Bronchial epithelial cell (primary cell): ENCODE measurements at regions not wholly inside any gene's neighbourhood (a gene's known extent, or its start where the extent isn't known, plus 50 kb on each side); places are given as distances from the start of the nearest gene placed in this dataset.

ENCODE experiments used
- DNase-seq: peaks from one replicate; pipeline ENCODE4 v3.0.0-alpha.2; 2010; ENCODE audit warnings: low read depth
- FAIRE-seq: peaks from 2 replicates; lab custom pipeline; 2011; peaks lifted over from hg19 to GRCh38; lab: Jason Lieb, UNC
- H3K27me3 ChIP-seq: 2 replicates; pipeline ENCODE4 v1.5.1; 2011; ENCODE audit warnings: low read length; ENCODE audit not compliant: control insufficient read depth, insufficient read depth
- H3K36me3 ChIP-seq: 2 replicates; pipeline ENCODE4 v1.5.1; 2011; ENCODE audit warnings: low read length; ENCODE audit not compliant: control insufficient read depth, insufficient read depth
- H3K4me3 ChIP-seq: 2 replicates; pipeline ENCODE4 v1.5.1; 2011; ENCODE audit warnings: mild to moderate bottlenecking, low read depth, low read length, control low read depth
- TF ChIP-seq, protein P1 (sequence below): IDR thresholded peaks from 2 replicates; pipeline ENCODE4 v1.5.1; 2011; ENCODE audit warnings: mild to moderate bottlenecking, moderate library complexity, low read length, control low read depth, inconsistent platforms; ENCODE audit not compliant: insufficient read depth, severe bottlenecking

GRCh38 chr14:71486279-71486678 lies 445.9 kb upstream of the RGS6 start:
- FAIRE-seq = no peak
- H3K36me3 ChIP-seq = peaks cover 1% of the 10 kb centered on the region

GRCh38 chr14:71487449-71487848 lies 444.8 kb upstream of the RGS6 start:
- FAIRE-seq = no peak
- H3K27me3 ChIP-seq = no peaks in the 10 kb centered on the region

More at GRCh38 chr14:71486279-71486678, 445.9 kb upstream of the RGS6 start:
- no peak overlapping the region for H3K4me3 ChIP-seq
- no peak for DNase-seq
- TF ChIP-seq, protein P1, sequence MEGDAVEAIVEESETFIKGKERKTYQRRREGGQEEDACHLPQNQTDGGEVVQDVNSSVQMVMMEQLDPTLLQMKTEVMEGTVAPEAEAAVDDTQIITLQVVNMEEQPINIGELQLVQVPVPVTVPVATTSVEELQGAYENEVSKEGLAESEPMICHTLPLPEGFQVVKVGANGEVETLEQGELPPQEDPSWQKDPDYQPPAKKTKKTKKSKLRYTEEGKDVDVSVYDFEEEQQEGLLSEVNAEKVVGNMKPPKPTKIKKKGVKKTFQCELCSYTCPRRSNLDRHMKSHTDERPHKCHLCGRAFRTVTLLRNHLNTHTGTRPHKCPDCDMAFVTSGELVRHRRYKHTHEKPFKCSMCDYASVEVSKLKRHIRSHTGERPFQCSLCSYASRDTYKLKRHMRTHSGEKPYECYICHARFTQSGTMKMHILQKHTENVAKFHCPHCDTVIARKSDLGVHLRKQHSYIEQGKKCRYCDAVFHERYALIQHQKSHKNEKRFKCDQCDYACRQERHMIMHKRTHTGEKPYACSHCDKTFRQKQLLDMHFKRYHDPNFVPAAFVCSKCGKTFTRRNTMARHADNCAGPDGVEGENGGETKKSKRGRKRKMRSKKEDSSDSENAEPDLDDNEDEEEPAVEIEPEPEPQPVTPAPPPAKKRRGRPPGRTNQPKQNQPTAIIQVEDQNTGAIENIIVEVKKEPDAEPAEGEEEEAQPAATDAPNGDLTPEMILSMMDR = no peak
- H3K27me3 ChIP-seq = no peaks in the 10 kb centered on the region

DNA sequence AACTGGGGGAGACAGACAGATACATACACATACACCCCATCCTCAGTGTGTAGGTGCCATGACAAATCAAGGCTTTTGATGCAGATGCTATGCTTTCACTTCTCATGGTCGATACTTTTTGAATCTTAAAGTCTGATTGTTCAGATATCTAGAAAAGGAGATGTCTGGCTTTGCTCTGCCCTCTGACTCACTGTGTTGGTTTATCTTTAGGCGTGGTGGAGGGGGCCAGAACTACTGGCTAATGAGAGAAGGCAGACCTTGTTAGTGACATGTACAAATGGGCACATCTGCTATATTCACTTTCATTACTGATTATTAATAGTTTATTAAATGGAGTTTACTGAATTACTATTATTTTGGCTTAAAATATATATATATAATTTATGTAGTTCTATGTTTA lies 444.3 kb upstream of the RGS6 start:
- FAIRE-seq = no peak
- TF ChIP-seq, protein P1 = no peak
- no peak for DNase-seq
- H3K36me3 ChIP-seq = no peaks in the 10 kb centered on the region
- no peaks in the 10 kb centered on the region for H3K27me3 ChIP-seq
- H3K4me3 ChIP-seq = no peak overlapping the region

More at GRCh38 chr14:71487449-71487848, 444.8 kb upstream of the RGS6 start:
- Histone ChIP-seq H3K4me3 (no peak overlapping the region), H3K36me3 (no peaks in the 10 kb centered on the region)
- TF ChIP-seq, protein P1 = no peak
- no peak for DNase-seq

GRCh38 chr14:71488703-71489191 lies 443.5 kb upstream of the RGS6 start:
- H3K27me3 ChIP-seq = no peaks in the 10 kb centered on the region
- no peak for FAIRE-seq
- no peak overlapping the region for H3K4me3 ChIP-seq
- no peak for DNase-seq
- TF ChIP-seq, protein P1 = no peak
- H3K36me3 ChIP-seq = no peaks in the 10 kb centered on the region

DNA sequence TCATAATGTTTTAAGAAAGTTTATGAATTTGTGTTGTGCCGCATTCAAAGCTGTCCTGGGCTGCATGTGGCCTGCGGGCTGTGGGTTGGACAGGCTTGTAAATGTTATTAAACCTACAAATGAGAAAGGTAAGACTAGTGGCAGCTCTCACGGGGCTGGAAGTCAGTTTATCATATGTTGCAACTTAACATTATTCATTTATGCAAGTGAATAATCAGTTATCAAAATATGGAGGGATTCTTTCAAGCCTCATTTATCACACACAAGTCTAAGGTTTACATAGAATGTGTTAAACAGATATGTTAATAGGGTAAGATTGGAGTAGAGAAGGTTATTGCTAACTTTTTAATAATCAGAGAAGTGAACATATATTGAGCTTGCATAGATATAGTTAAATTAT lies 442.5 kb upstream of the RGS6 start:
- no peak overlapping the region for H3K4me3 ChIP-seq
- TF ChIP-seq, protein P1 = no peak
- H3K36me3 ChIP-seq = no peaks in the 10 kb centered on the region
- H3K27me3 ChIP-seq = no peaks in the 10 kb centered on the region
- DNase-seq = no peak
- no peak for FAIRE-seq

GRCh38 chr14:71491931-71492330 lies 440.3 kb upstream of the RGS6 start:
- TF ChIP-seq, protein P1 = no peak
- no peak for FAIRE-seq

More at GRCh38 chr14:71491931-71492330, 440.3 kb upstream of the RGS6 start:
- Histone ChIP-seq H3K27me3 (no peaks in the 10 kb centered on the region), H3K4me3 (no peak overlapping the region), H3K36me3 (no peaks in the 10 kb centered on the region)
- no peak for DNase-seq
